ENCODE measurements at regions not wholly inside any gene's neighbourhood (a gene's known extent, or its start where the extent isn't known, plus 50 kb on each side); places are given as distances from the start of the nearest gene placed in this dataset.

DNA sequence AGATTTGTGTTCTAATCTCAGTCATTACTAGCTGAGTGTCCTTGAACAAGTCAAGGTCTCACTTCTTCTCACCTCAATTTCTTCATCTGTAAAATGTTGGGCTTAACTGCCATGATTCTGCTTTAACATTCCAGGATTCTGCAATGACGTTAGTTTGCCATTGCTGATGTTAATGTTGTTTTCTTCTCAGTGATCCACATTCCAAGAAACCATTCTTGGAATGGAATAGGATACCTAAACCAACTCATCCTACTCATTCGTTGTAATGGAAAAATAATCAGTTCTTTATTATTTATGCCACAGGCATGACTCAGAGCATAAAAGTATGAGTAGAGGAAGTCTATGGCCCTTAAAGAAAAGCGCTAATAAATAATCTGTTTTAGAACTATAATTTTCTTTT, 140.2 kb upstream of the ETAA1 start:
- DNase-seq = no peak

DNA sequence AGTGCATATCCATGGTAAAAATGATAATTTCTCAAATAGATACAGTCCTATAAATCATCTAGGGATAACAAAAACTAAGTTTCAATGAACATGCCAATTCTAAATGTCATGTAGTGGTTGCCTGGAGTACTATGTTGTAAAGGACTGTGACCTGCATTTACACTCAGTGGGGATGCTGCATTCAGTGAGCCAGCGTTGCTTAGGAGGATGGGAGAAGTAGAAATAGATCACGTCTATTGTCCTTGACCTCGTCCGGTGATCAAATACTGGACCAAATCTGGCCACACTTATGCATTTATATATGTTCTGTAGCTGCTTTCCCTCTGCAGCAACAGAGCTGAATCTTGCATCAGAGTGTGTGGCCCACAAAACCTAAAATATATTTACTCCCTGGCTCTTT, 139.0 kb upstream of the ETAA1 start:
- no peak for DNase-seq

DNA sequence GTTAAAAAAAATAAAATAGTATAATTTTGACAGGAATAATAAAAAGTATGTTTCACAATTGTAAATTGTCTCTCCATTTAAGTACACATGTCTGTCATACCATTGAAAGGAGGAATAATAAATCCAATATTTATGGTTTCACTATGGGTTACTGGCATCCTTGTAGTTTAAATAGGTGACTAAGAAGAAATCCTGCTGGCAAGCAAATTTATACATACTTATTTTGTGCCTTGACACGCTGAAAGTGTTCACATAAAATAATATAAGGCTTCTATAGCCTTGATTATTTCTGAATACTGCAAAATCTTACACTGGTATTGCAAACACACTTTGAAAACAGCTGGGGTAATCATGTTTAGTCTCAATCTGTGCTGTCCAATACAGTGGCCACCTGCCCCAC, 138.3 kb upstream of the ETAA1 start:
- no peak for DNase-seq

DNA sequence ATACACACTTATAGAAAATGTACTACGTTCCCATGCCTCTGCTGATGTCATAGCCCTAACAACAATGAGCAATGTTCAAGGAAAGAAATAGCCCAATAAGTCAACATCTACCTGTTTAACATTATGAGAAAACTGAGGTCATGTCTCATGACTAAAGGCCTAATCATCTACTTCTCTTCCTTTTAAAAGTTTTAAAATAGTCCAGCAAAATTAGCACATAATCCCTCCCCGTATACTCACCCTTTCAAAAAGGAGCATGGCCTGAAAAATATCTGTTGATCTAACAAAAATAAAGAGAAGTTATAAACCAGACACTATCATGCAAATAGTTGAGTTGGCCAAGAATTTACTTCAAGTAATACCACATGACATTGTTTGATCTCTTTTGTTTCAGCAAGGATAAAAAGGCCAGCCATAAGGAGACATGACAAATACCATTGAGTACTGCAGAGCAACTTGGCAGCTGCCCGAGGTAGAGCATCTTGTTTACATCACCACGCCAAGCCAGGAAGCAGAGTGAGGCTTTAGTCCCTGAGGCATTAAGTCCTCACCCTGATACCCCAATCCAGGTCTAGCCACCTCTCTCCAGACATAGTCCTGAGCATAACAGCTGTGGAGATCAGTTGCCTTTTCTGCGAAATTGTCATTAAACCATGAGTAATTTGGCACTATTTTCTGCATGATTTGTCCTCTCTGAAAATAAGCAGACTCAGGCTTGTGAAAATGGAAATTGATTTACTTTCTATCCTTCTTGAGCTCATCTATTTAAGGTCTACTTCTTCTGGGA, 137.4 kb upstream of the ETAA1 start:
- DNase-seq = no peak

DNA sequence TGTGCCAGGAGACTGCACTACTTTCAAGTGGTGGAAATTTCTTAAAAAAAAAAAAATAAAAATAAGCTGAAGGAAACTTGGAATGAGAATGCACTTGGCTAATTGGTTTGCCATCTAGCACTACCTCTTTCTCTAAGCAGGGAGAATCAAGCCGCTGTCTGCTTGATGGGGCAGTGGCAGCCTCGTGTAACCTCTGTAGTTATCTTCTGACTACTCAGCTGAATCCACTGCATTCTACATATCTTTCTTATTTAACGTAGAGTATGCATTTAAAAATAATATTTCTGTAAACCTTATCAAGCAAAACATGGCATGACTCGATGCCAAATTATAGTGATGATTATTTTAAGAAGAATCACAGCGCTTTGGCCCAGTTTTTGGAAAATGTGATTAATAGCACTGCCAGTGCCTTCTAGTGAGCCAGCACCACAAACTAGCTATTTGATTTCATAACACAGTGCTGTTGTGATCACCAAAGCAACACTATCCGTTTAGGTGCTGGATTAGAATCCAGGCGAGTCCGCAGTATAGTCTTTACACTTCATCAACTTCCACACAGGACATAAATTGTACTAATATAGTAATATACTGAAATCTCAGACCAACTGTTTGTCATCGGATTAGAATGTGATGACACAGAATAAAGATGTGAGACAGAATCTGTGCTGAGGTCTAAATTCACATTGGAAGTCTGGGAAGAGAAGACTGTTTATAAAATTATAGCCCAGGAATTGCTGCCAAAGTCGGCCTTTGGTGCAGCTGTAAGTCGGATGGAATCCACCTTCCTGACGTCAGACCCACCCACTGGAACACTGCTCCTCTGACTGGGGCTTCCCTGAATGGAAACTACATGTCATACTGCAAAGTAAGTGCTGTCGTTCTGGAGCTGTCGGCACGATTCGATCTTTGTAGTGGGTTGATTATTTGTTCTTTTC, 136.5 kb upstream of the ETAA1 start:
- DNase-seq = no peak

DNA sequence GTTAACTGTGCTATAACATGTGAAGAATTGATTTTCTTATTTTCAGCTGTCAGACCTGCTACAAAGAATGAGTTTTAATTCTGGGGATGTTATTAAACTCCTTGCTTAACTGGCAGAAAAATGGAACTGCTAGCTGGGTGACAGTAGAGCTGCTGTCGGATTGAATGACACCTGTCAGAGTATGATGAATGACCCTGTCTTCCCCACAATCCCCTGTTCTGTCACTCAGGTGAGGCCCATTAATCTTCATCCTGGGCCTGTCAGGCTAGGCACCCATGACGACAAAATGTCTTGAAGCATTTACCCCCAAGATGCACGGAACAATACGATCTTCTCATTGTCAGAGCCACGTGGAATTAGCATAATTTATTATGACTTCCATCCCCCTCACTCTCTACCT, 129.9 kb upstream of the ETAA1 start:
- no peak for DNase-seq

DNA sequence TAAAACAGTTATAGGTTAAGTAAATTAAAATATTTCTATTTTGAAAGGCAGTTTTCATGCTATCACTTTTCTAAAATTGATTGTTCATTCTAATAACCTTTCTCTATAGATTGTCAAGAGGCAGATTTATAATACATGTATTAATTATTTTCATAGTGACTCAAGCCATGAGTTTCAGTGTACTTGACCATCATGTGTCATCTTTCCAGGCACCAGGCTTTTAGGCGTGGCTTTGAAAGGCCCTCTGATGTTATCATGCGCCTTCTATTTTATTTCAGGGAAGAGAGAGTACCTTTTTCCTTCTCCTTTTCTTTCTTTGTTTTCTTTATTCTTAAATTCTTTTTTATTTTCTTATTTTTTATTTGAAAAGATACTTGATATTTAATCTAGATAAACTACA, 128.3 kb upstream of the ETAA1 start:
- no peak for DNase-seq

DNA sequence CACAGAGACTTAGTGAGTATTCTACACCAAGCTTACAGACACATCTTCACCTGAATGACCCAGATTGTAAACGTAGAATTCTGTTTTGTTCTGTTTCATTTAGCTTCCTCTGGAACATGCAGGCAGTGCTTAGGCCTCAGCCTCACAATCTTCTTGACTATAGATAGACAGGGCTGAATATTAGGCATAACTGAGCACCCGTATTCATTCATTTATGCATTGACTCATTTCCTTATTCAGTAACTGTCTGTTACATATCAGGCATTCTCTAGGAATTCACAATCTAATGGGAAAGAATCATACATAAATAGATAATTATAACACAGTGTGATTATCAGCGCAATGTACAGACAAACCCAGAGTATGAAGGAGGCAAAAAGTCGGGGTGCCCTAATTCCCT, 124.9 kb upstream of the ETAA1 start:
- no peak for DNase-seq

DNA sequence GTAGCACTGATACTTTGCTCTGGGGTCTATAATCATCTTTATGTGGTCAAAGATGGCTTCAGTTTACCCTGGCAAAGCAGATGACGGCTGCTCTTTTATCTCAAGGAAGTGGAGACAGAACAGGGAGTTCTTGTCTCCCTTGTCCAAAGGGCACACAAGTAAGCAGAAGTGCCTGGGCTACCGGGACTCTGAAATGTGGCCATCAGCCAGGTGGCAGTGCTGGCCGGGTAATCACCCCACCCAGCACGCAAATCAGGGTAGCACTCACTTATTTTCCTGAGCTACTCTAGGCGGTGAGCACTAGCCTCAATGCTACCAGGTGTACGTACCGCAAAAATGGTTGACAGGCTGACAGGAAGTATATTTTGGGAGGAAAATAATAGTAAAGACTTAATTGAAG, 119.7 kb upstream of the ETAA1 start:
- DNase-seq = no peak

DNA sequence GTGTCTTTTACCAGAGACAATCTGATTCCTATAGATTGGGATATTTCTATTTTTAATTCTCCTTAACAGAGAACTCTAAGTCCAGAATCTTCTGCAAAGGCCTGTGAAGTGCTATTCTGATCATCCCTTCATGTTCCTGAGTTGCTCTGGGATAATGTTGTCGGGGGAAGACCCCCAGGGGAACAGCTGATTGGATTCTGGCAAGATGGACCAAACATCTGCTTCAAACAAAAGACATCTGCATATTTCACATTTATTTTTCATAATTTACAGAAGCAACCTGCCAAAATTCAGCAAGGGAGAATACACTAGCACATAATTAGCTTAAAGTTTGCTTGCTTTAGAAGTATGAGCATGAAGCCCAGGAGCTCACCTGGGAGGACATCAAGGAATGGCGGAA, 116.0 kb upstream of the ETAA1 start:
- DNase-seq = no peak

DNA sequence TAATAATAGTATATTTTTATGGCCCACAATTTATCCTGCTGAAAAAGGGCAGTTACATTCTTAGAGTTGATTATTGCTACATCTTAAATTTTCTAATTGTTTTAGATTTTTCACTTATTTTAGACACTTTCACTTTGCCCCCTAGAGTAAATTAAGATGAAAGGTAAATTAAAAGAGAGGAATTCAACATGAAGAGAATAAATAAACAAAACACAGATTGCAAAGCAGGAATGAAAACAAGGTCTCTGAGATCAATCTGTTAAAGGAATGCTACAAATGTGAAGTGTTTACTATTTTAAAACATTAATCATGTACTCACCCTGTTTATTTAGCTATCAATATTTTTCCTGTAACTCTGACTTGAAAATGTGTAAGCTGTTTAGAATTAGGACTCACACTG, 113.5 kb upstream of the ETAA1 start:
- no peak for DNase-seq

DNA sequence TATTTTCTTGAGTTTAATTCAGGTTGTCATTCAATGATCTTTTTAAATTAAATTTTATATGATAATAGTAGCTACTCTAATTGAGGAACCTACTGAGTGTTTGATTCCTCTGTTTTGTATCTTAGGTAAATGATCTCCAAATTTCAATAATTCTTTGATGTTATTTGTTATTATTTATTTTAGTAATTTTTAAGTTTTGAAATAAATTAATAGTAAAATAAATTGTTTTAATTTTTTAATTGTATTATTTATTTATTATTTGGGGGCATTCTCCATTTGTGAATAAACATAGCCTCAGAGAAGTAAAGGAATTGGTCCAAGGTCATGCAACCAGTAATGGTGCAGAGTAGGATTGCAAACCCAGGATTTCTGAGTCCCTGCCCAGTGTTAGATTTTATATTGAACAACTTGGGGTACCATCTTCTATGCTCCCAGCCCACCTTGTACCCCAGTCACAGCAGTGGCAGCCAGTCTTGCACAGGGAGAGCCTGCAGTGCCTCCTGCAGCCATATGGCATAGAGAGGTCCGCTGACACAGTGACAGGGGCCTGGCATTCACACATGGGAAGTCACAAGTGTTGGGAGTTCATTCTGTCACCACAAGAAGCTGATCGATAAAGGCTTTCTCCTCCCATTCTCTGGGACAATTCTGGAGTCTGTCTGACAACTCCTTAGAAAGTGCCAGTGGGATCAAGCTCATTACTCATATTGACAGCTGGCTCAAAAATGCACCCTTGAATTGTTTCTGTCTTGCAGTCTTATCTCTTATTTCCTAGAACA, 110.0 kb upstream of the ETAA1 start:
- no peak for DNase-seq

DNA sequence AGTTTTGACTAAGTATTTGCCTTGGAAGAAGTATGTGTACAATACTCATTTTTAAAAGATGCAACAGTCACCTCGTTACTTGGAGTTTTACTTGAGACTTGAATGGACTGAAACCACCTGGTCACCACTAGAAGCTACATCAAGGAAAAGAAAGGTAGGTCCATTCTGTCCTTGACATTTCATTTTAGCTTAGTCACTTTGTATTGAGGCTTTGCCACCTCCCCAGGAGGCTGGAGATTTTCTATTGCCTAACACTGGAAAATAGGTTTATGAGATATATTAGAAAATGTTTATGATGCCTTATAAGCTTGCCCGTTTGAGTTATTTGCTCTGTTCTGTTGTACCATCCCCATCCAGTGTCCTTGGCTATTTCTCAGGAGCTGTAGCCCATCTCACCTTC, 107.9 kb upstream of the ETAA1 start:
- DNase-seq = no peak

DNA sequence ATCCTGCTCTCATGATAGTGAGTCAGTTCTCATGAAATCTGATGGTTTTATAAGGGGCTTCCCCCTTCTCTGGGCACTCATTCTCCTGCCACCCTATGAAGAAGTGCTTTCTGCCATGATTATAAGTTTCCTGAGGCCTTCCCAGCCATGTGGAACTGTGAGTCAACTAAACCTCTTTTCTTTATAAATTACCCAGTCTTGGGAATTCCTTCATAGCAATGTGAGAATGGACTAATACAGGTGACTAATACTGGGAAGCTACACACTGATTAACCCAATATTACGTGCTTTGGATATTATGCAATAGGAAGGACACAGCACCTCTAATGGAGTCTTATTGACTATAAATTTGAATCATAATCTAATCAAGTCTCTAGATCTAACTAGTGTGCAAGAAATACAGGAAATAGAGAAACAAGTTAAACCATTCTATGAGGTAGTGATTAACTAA, 107.2 kb upstream of the ETAA1 start:
- DNase-seq = no peak

DNA sequence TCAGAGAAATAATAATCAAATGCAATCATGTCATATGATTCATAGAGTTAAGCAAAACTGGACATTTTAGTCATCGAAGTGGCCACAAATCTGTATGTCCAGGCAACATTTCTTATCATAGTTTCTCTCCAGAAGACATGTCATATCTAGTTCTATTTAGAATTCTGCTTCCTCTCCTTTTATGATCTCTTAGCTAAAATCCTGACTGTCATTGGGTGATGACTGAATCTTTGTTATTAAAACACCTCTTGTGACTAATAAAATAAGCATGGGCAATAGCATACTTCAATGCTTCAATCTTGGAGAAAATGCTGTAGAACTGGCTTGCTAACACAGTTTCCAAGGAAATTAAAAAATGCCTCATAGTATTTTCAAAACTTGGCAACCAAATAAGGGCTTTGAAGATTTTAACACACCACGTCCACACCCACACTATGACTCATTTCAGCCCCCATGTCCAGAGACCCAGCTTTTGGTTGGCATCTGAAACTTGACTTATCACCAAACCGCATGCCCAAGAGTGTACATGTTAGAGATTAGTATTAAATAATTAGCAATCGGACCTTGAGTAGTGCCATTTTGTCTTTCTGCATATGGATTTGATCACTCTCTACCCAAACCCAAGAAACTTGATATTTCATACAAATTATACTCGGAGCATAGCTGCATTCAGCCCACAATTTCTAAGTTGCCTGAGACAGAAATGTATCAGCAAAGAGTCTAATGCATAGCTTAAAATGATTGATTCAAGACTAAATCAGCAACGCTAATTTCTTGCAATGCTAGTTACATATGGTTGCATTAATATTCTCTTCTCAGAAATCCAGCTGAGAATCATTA, 106.5 kb upstream of the ETAA1 start:
- no peak for DNase-seq

DNA sequence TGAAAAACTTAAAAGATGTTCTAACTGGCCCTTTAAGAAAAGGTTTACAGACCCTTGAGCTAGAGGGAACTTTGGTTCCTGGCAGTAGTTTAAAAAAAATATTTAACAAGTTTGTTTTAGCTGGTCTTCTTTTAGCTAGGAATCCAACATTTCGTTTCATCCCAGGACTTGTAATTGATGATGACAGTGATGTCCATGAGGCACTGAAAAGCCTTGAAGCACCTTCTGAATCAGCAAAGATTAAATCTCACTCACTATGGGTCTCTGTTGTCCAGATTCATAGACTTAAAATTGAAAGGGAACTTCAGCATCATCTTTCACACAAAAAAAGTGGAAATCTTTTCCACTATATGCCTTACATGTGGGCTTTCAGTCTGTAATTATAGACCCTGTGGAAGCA, 102.9 kb upstream of the ETAA1 start:
- DNase-seq = no peak

DNA sequence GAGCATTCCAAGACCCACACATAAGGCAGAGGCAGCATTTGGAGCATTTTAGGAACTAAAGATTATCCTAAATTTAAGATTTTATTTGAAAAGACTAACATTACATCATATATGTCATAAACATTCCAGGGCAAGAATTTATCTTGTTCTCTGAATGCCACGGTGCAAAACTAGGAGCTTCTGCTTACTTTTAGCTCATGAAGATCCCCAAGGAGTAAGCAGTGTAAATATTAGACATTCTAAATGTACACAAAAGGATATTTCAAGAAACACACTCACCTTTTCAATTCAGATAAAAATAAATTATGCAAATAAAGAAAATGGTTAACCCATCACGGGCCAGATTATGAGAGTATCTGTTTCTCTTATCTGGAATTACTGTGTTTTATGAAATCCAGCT, 101.7 kb upstream of the ETAA1 start:
- DNase-seq = no peak

DNA sequence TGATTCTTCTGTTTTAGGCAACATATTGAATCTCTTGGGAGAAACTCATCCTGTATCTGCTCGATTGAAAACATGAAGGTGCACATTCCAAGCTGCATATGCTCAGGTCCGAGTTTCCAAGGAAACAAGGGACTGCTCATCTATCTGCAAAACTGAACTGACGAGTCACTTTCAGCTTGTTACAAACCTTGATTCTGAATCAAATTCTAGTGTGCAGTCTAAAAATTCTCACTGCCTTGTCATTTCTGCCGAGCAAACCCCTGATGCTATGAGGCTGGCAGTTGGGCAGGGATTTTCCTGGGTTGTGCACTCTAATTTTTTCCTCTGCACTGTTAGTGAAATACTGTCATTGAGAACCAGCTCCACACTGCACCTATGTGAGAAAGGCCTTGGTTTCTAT, 101.3 kb upstream of the ETAA1 start:
- no peak for DNase-seq

DNA sequence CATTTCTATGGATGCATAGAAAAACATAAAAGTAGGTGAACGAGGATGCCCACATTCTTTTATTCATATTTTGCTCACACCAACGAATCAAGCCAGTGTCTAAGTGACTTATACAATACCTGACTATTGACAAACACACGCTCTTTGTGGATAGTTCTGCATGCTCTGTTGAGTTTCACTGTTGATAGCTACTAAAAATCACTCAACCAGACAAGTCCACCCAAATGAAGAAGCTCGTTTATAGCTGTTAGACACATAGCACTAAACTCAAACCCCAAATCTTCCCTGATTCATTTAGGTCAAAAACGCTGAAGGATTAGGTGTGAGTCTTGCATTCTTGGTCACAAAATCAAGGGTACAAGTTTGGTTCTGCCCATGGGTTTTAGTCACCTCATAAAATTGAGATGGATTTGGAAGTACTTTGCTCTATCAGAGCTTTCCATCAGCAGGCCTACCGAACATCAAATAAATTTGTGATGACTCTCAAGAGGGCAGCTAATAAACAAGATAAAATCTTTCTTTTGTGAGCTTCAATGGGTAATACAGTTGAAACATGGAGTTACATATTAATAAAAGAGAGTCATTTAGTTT, 92.7 kb upstream of the ETAA1 start:
- no peak for DNase-seq

DNA sequence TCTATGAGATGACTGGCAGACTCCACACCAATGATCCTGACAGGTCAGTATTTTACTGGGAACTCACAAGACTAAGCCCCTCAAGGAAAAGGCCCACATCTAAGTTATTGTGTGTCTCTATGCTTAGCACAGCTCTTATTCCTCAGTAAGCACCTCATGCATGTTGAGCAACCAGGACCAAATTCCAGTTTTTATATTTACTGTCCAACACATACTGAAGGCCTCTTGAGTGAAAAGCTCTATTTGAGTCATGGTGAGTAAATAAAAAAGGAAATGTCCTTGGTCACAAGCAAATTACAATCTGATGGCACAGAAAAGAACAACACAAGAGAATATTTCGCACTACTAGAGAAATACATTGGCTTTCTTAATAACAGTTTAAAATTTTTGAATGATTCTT, 87.9 kb upstream of the ETAA1 start:
- DNase-seq = no peak

DNA sequence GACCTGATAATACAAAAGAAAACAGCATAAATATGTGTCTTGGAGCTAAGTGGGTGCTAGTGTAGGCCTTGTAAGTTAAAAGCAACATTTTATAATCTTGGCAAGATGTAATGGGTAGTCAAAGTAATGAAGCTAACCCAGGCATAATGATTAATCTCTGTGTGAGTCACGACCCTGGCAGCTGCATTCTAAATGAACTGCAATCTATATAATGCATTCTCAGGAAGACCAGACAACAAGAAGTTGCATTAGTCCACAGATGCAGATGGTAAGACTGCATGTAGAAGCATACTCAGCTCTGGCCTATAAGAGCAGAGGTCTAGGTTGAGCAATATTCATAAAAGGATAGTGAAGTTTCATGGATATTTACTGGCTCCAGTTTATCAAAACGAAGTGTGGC, 85.6 kb upstream of the ETAA1 start:
- no peak for DNase-seq

DNA sequence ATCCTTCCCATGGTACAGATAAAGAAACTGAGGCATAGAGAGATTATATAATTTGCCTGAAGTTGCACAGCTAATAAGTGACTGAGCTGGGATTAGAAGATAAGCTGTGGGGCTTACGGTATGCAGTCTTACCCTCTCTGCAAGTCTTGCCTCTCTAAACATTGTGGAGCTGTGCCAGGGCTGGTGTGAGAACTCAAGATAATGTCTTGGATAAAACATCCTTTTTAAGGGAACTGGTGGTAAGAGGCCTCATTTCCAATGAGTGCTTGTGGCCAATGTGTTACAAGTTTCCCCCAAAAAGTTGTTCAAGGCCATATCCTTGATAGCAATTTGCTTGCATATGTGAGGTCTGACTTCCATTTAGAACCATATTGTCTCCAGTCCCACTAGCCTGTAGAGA, 84.3 kb upstream of the ETAA1 start:
- DNase-seq = no peak
